ENCODE measurements at regions not wholly inside any gene's neighbourhood (a gene's known extent, or its start where the extent isn't known, plus 50 kb on each side); places are given as distances from the start of the nearest gene placed in this dataset.

DNA sequence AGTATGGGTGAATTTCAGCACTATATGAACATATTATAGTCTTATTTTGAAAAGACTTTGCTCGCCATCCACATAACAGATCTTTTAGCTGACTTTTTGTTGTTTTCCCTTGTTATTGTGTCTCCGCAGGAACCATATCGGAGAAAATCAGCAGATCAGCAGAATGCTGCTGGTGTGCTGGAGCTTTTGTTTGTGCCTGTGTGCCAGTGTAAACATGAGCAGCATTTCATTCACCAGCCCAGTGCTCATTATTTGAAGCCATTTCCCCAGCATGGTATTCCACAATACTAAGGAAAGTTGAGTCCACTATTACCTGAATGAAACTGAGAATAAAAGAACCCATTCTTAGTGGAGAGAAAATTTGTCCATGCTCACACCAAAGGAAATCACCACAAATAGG lies 261.8 kb upstream of the ARX start:
- no peak for TF ChIP-seq EZH2 (IDR thresholded peaks at IDR 0.05; ENCODE audit: insufficient read depth, poor library complexity, severe bottlenecking)
- TF ChIP-seq EZH2phosphoT487 (IDR thresholded peaks at IDR 0.05; ENCODE audit: insufficient read depth, low read depth) = no peak

Data from GM23248 (cell line).